GM12878 (cell line): ENCODE measurements at regions not wholly inside any gene's neighbourhood (a gene's known extent, or its start where the extent isn't known, plus 50 kb on each side); places are given as distances from the start of the nearest gene placed in this dataset.

Experiments used
- ATAC-seq: fragments of 200-7000 bp; cut with Tn5 transposase; 3 replicates; pipeline ENCODE4 v1.9.1; 2020; ENCODE audit warnings: mild to moderate bottlenecking, moderate library complexity
- BruUV-seq: library from RNA; stranded (reverse); fragments of 400-500 nt; replicated peaks from 2 replicates; lab custom pipeline; 2021; lab: Mats Ljungman, UMichigan
- CTCF ChIA-PET: fragments of 300-600 bp; sonication (Branson Sonifier 250); formaldehyde crosslinking; extraction: SDS; loops from one replicate; lab custom pipeline; 2021; ENCODE audit warnings: inconsistent platforms; lab: Yijun Ruan, JAX
- POLR2A ChIA-PET: fragments of 350-600 bp; formaldehyde crosslinking; extraction: SDS; loops from one replicate; lab custom pipeline; 2021; ENCODE audit warnings: inconsistent platforms; lab: Charles Lee
- RAD21 ChIA-PET: fragments of 300-600 bp; sonication (Branson Sonifier 250); formaldehyde crosslinking; loops from one replicate; lab custom pipeline; 2023; ENCODE audit warnings: antibody characterized with exemption; ENCODE audit not compliant: unreplicated experiment; lab: Charles Lee
- SMC1A ChIA-PET: fragments of 300-600 bp; sonication (Branson Sonifier 250); formaldehyde crosslinking; loops from one replicate; lab custom pipeline; 2023; ENCODE audit not compliant: unreplicated experiment, uncharacterized antibody; lab: Charles Lee
- DNase-seq: peaks from one replicate; pipeline ENCODE4 v3.0.0-alpha.2; 2011; ENCODE audit warnings: low read depth, low spot score
- FAIRE-seq: peaks from 3 replicates; lab custom pipeline; 2011; peaks lifted over from hg19 to GRCh38; lab: Jason Lieb, UNC
- H2AFZ ChIP-seq: 2 replicates; pipeline ENCODE4 v1.6.0; 2011; ENCODE audit warnings: low read depth, low read length, control low read depth; ENCODE audit not compliant: control insufficient read depth
- H3K27ac ChIP-seq: 2 replicates; pipeline ENCODE4 v1.5.1; 2011; ENCODE audit warnings: control low read depth; ENCODE audit not compliant: control insufficient read depth, insufficient read depth
- H3K27me3 ChIP-seq, 2 experiments: replicated peaks in 1 of 2; 2 replicates each; pipeline versions ENCODE4 v1.6.0 to v1.6.1; 2011; ENCODE audit warnings: low read length in 1 of 2; ENCODE audit not compliant: control insufficient read depth in 2 of 2, insufficient read depth in 2 of 2
- H3K36me3 ChIP-seq, 2 experiments: 2 replicates each; pipeline ENCODE4 v1.5.1; 2011; ENCODE audit warnings: low read length in 1 of 2; ENCODE audit not compliant: control insufficient read depth in 2 of 2, insufficient read depth in 2 of 2
- H3K4me1 ChIP-seq: 2 replicates; pipeline ENCODE4 v1.6.1; 2011; ENCODE audit warnings: mild to moderate bottlenecking, low read length, moderate library complexity, mixed read lengths; ENCODE audit not compliant: control insufficient read depth, insufficient read depth
- H3K4me2 ChIP-seq: 2 replicates; pipeline ENCODE4 v1.6.0; 2011; ENCODE audit warnings: control low read depth; ENCODE audit not compliant: control insufficient read depth, insufficient read depth
- H3K4me3 ChIP-seq: fragments of 200-600 bp; sonication (generic); 2 replicates; pipeline ENCODE4 v1.5.1; 2016
- H3K79me2 ChIP-seq: 2 replicates; pipeline ENCODE4 v1.6.0; 2011; ENCODE audit warnings: low read length; ENCODE audit not compliant: control insufficient read depth, insufficient read depth
- H3K9ac ChIP-seq: 2 replicates; pipeline ENCODE4 v1.8.0; 2011; ENCODE audit warnings: low read length, control low read depth, mixed read lengths; ENCODE audit not compliant: control insufficient read depth, insufficient read depth
- H3K9me3 ChIP-seq: replicated peaks from 3 replicates; pipeline ENCODE4 v1.5.1; 2011; ENCODE audit warnings: mild to moderate bottlenecking, low read length; ENCODE audit not compliant: control insufficient read depth, insufficient read depth
- H4K20me1 ChIP-seq: 2 replicates; pipeline ENCODE4 v1.6.0; 2011; ENCODE audit not compliant: control insufficient read depth, insufficient read depth
- CBX3 ChIP-seq: fragments of 200-600 bp; sonication (generic); IDR thresholded peaks from 2 replicates; pipeline ENCODE4 v1.6.1; 2016; ENCODE audit warnings: low read depth, borderline replicate concordance
- CHD1 ChIP-seq: IDR thresholded peaks from 2 replicates; pipeline ENCODE4 v1.6.1; 2012; ENCODE audit warnings: low read depth, low read length, improper control_type of control experiment
- EGR1 ChIP-seq, 2 experiments: IDR thresholded peaks; 1 replicate in 1 of 2; 2 replicates in 1 of 2; pipeline ENCODE4 v1.6.1; 2011 to 2012; ENCODE audit warnings: low read depth in 2 of 2, low read length in 2 of 2, borderline replicate concordance in 1 of 2, mild to moderate bottlenecking in 1 of 2, moderate library complexity in 1 of 2
- WGBS: methylation state at CpG from one replicate; pipeline ENCODE4 v1.1.6; 2016; ENCODE audit warnings: low lambda C conversion rate; ENCODE audit not compliant: insufficient replicate concordance, insufficient coverage; ENCODE audit errors: missing lambda C conversion rate; 5-methylcytosine and 5-hydroxymethylcytosine counted together
- in situ Hi-C: fragments of 300-500 bp; cut with MboI; formaldehyde crosslinking; loops from 9 replicates; pipeline ENCODE4 v1.14.3; 2018; ENCODE audit warnings: mixed read lengths
- intact Hi-C: fragments of 100-400 bp; cut with micrococcal nuclease; formaldehyde crosslinking; loops from one replicate; pipeline ENCODE4 v1.14.2; 2022; ENCODE audit not compliant: unreplicated experiment
- TF ChIP-seq, protein P1 (sequence below): fragments of 450-650 bp; formaldehyde crosslinking; IDR thresholded peaks from 2 replicates; pipeline ENCODE4 v1.5.0; 2022; ENCODE audit warnings: mild to moderate bottlenecking, missing genetic modification characterization

DNA sequence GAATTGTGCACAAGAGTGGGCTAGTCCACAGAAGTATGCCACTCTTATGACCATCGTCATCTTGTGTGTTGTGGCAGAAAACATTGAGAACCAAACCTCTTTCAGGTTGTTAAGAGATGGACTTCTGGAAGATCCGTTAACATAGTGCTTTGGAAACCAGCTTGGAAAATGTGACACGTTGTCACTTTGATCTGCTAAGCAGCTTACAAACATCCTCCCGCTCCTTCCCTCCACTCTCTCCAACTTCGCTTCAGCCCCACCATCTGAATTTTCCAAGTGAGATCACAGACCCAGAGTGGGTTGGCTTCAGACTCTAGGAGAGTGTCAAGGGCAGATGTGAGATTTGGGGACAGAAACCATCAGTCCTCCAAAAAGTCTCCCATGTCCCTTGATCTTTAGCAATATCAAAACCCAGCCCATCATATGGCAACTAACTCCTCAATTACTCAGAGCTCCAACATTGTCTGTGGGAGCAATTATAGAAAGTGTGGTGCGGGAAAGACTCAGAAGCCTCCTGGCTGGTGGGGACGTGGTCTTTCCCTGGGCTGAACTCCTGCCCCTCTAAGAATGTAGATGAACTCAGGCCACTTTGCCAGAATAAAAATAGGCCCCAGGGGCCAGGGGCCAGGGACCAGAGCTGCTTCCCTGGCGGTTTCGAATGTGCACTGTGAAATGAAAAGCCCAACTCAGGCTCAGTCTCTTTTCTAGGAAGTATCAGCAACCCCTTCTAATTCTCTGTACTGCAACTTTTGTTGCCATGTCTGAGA lies 129.5 kb downstream of the SLC38A6 start:
- H3K4me3 ChIP-seq, result no peak overlapping the region
- 53% methylated on average over 9 of the region's 9 CpGs for WGBS
- H3K9me3 ChIP-seq, result peaks cover 4% of the 10 kb centered on the region; the same call in 2 of the 3 replicates
- H3K9ac ChIP-seq, result no peak overlapping the region
- TF ChIP-seq CHD1, result no peak
- TF ChIP-seq, protein P1, sequence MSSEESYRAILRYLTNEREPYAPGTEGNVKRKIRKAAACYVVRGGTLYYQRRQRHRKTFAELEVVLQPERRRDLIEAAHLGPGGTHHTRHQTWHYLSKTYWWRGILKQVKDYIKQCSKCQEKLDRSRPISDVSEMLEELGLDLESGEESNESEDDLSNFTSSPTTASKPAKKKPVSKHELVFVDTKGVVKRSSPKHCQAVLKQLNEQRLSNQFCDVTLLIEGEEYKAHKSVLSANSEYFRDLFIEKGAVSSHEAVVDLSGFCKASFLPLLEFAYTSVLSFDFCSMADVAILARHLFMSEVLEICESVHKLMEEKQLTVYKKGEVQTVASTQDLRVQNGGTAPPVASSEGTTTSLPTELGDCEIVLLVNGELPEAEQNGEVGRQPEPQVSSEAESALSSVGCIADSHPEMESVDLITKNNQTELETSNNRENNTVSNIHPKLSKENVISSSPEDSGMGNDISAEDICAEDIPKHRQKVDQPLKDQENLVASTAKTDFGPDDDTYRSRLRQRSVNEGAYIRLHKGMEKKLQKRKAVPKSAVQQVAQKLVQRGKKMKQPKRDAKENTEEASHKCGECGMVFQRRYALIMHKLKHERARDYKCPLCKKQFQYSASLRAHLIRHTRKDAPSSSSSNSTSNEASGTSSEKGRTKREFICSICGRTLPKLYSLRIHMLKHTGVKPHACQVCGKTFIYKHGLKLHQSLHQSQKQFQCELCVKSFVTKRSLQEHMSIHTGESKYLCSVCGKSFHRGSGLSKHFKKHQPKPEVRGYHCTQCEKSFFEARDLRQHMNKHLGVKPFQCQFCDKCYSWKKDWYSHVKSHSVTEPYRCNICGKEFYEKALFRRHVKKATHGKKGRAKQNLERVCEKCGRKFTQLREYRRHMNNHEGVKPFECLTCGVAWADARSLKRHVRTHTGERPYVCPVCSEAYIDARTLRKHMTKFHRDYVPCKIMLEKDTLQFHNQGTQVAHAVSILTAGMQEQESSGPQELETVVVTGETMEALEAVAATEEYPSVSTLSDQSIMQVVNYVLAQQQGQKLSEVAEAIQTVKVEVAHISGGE (CRISPR knock-in tag), result no peak
- TF ChIP-seq CBX3, result no peak
- TF ChIP-seq EGR1 (IDR thresholded peaks at IDR 0.05; ENCODE audit: borderline replicate concordance in 1 of 2, low read depth in 2 of 2, low read length in 2 of 2), result no peak
- H3K27ac ChIP-seq, result no peak overlapping the region
- in situ Hi-C loops, result no loop called here
- intact Hi-C loops, result no loop called here
- no peaks in the 10 kb centered on the region for H3K79me2 ChIP-seq
- H3K27me3 ChIP-seq, result no peaks in the 10 kb centered on the region
- no peak overlapping the region for H2AFZ ChIP-seq
- no peaks in the 10 kb centered on the region for H3K4me1 ChIP-seq
- FAIRE-seq (no peak), ATAC-seq (no peak), DNase-seq (no peak)
- RAD21 ChIA-PET, result no interaction called here
- no TSS peak for BruUV-seq
- CTCF ChIA-PET, result interaction anchor here (1.4 kb wide), 1 partner anchor 8 kb away, joined by 3 read pairs; no protein-coding TSS in a partner anchor
- POLR2A ChIA-PET, result interaction anchor here (0.6 kb wide), 1 partner anchor 71 kb away, joined by 3 read pairs; no protein-coding TSS in a partner anchor
- no peaks in the 10 kb centered on the region for H3K36me3 ChIP-seq
- SMC1A ChIA-PET, result no interaction called here
- no peaks in the 10 kb centered on the region for H4K20me1 ChIP-seq
- no peak overlapping the region for H3K4me2 ChIP-seq
